Neural cell (in vitro differentiated cells): ENCODE measurements at regions not wholly inside any gene's neighbourhood (a gene's known extent, or its start where the extent isn't known, plus 50 kb on each side); places are given as distances from the start of the nearest gene placed in this dataset.

Source experiments
- H2AFZ ChIP-seq: fragments of 200-600, 300-800 bp; sonication (generic), shearing (Covaris generic); 2 replicates; pipeline ENCODE4 v1.6.0; 2014; ENCODE audit warnings: low read depth, mild to moderate bottlenecking, antibody characterized with exemption, low read length, moderate library complexity
- H3F3A ChIP-seq: fragments of 200-600 bp; shearing (Covaris generic); 2 replicates; pipeline ENCODE4 v1.6.1; 2016; ENCODE audit warnings: mild to moderate bottlenecking, moderate library complexity, mixed read lengths, antibody characterized with exemption, low read length; ENCODE audit not compliant: insufficient read depth, poor library complexity, severe bottlenecking
- H3K27ac ChIP-seq: fragments of 200-600, 300-800 bp; sonication (generic), shearing (Covaris generic); 2 replicates; pipeline ENCODE4 v1.5.1; 2014; ENCODE audit warnings: mild to moderate bottlenecking, low read length, moderate library complexity
- H3K27me3 ChIP-seq: fragments of 300-800, 200-600 bp; sonication (generic), shearing (Covaris generic); 2 replicates; pipeline ENCODE4 v1.6.0; 2014; ENCODE audit warnings: mild to moderate bottlenecking, low read depth, low read length, moderate library complexity; ENCODE audit not compliant: insufficient read depth
- H3K36me3 ChIP-seq: fragments of 300-800, 200-600 bp; sonication (generic), shearing (Covaris generic); 2 replicates; pipeline ENCODE4 v1.5.1; 2014; ENCODE audit warnings: mild to moderate bottlenecking, antibody characterized with exemption, low read length, moderate library complexity; ENCODE audit not compliant: insufficient read depth
- H3K4me2 ChIP-seq: fragments of 300-800, 200-600 bp; sonication (generic), shearing (Covaris generic); 2 replicates; pipeline ENCODE4 v1.6.0; 2014; ENCODE audit warnings: mild to moderate bottlenecking, low read length
- H3K4me3 ChIP-seq: fragments of 300-800, 200-600 bp; sonication (generic), shearing (Covaris generic); 2 replicates; pipeline ENCODE4 v1.5.1; 2014; ENCODE audit warnings: mild to moderate bottlenecking, low read length, moderate library complexity
- H3K79me2 ChIP-seq: fragments of 200-600 bp; shearing (Covaris generic); replicated peaks from 2 replicates; pipeline ENCODE4 v1.6.0; 2014; ENCODE audit warnings: mild to moderate bottlenecking, low read length, moderate library complexity; ENCODE audit not compliant: insufficient read depth
- H3K9ac ChIP-seq: fragments of 300-800, 200-600 bp; sonication (generic), shearing (Covaris generic); 2 replicates; pipeline ENCODE4 v1.6.1; 2016; ENCODE audit warnings: mild to moderate bottlenecking, low read length, mixed read lengths
- H3K9me2 ChIP-seq: fragments of 200-600 bp; shearing (Covaris generic); 2 replicates; pipeline ENCODE4 v1.6.1; 2016; ENCODE audit warnings: mild to moderate bottlenecking, low read length, mixed read lengths; ENCODE audit not compliant: insufficient read depth
- H3K9me3 ChIP-seq: fragments of 200-600, 300-800 bp; sonication (generic), shearing (Covaris generic); 2 replicates; pipeline ENCODE4 v1.6.1; 2016; ENCODE audit warnings: mild to moderate bottlenecking, mixed run types, low read length, moderate library complexity, mixed read lengths
- H4K20me1 ChIP-seq: fragments of 200-600 bp; shearing (Covaris generic); 2 replicates; pipeline ENCODE4 v1.6.1; 2016; ENCODE audit warnings: mild to moderate bottlenecking, mixed run types; ENCODE audit not compliant: insufficient read depth
- EP300 ChIP-seq: fragments of 450-650 bp; conservative IDR thresholded peaks from 2 replicates; pipeline ENCODE4 v1.6.1; 2014; ENCODE audit warnings: antibody characterized with exemption, mild to moderate bottlenecking, moderate library complexity; ENCODE audit not compliant: poor library complexity, severe bottlenecking
- EZH2 ChIP-seq: fragments of 200-600, 300-800 bp; shearing (Covaris generic), sonication (generic); IDR thresholded peaks from 2 replicates; pipeline ENCODE4 v1.6.1; 2014; ENCODE audit warnings: antibody characterized with exemption, low read length, borderline replicate concordance, mild to moderate bottlenecking; ENCODE audit not compliant: insufficient read depth, poor library complexity, severe bottlenecking
- MXI1 ChIP-seq: fragments of 450-650 bp; conservative IDR thresholded peaks from 2 replicates; pipeline ENCODE4 v1.6.1; 2014; ENCODE audit warnings: antibody characterized with exemption, mild to moderate bottlenecking; ENCODE audit not compliant: poor library complexity, severe bottlenecking
- POLR2AphosphoS5 ChIP-seq: IDR thresholded peaks from 2 replicates; pipeline ENCODE4 v1.6.1; 2012
- RAD21 ChIP-seq: fragments of 450-650 bp; conservative IDR thresholded peaks from 2 replicates; pipeline ENCODE4 v1.6.1; 2014; ENCODE audit warnings: antibody characterized with exemption, mild to moderate bottlenecking, moderate library complexity
- SMC3 ChIP-seq: fragments of 450-650 bp; conservative IDR thresholded peaks from 2 replicates; pipeline ENCODE4 v1.6.1; 2014; ENCODE audit warnings: antibody characterized with exemption, mild to moderate bottlenecking, moderate library complexity; ENCODE audit not compliant: poor library complexity
- TAF1 ChIP-seq: IDR thresholded peaks from 2 replicates; pipeline ENCODE4 v1.6.1; 2012; ENCODE audit warnings: low read depth
- TF ChIP-seq, protein P1 (sequence below): IDR thresholded peaks from 2 replicates; pipeline ENCODE4 v1.6.1; 2012; ENCODE audit warnings: borderline replicate concordance
- TF ChIP-seq, protein P2 (sequence below): fragments of 450-650 bp; IDR thresholded peaks from 2 replicates; pipeline ENCODE4 v1.5.1; 2014; ENCODE audit warnings: antibody characterized with exemption, mild to moderate bottlenecking, moderate library complexity; ENCODE audit not compliant: poor library complexity, severe bottlenecking

DNA sequence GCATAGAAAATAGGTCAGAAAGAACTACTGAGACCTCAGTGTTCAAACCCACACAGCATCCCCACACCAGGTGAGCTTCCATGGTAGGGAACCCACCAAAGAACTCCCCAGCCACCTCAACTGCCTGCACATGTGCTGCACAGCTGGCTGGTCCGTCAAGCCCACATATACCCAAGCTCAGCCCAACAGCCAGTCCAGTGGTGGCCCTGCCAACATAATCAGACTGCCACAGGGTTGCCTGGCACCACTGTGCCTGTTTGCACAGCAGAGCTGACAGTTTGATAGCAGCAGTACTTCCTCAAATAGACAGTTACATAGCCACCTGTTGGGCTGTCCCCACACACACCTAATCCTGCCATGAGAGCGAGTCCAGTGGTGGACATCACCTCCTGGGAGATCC, 283.3 kb upstream of the PRMT6 start:
- H3K4me3 ChIP-seq, result no peak overlapping the region

DNA sequence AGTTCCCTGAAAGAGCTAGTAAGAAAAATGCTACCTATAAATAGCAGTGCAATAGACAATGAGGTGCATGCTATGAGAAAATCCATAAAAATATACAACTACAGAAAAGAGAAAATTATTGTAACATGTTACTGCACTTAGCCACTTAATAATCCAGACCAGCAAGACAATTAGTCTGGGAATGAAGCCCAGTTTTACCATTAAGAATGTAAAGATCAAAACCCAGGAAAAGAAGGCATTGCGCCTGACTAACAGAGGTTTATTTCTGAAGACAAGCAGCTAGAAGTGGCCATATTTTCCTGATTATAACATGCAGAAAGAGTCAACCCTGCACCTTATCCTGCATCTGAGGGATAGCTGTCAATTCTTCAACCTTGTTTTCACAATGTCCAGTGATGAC, 276.4 kb upstream of the PRMT6 start:
- H3K27me3 ChIP-seq, result no peaks in the 10 kb centered on the region
- H3K9me2 ChIP-seq, result no peaks in the 10 kb centered on the region
- H3K4me2 ChIP-seq, result no peak overlapping the region
- H3F3A ChIP-seq, result no peaks in the 10 kb centered on the region
- TF ChIP-seq MXI1 (no peak), EP300 (no peak), EZH2 (no peak), TAF1 (no peak), POLR2AphosphoS5 (no peak), SMC3 (no peak), RAD21 (no peak)
- TF ChIP-seq, protein P1, sequence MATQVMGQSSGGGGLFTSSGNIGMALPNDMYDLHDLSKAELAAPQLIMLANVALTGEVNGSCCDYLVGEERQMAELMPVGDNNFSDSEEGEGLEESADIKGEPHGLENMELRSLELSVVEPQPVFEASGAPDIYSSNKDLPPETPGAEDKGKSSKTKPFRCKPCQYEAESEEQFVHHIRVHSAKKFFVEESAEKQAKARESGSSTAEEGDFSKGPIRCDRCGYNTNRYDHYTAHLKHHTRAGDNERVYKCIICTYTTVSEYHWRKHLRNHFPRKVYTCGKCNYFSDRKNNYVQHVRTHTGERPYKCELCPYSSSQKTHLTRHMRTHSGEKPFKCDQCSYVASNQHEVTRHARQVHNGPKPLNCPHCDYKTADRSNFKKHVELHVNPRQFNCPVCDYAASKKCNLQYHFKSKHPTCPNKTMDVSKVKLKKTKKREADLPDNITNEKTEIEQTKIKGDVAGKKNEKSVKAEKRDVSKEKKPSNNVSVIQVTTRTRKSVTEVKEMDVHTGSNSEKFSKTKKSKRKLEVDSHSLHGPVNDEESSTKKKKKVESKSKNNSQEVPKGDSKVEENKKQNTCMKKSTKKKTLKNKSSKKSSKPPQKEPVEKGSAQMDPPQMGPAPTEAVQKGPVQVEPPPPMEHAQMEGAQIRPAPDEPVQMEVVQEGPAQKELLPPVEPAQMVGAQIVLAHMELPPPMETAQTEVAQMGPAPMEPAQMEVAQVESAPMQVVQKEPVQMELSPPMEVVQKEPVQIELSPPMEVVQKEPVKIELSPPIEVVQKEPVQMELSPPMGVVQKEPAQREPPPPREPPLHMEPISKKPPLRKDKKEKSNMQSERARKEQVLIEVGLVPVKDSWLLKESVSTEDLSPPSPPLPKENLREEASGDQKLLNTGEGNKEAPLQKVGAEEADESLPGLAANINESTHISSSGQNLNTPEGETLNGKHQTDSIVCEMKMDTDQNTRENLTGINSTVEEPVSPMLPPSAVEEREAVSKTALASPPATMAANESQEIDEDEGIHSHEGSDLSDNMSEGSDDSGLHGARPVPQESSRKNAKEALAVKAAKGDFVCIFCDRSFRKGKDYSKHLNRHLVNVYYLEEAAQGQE, result no peak
- TF ChIP-seq, protein P2, sequence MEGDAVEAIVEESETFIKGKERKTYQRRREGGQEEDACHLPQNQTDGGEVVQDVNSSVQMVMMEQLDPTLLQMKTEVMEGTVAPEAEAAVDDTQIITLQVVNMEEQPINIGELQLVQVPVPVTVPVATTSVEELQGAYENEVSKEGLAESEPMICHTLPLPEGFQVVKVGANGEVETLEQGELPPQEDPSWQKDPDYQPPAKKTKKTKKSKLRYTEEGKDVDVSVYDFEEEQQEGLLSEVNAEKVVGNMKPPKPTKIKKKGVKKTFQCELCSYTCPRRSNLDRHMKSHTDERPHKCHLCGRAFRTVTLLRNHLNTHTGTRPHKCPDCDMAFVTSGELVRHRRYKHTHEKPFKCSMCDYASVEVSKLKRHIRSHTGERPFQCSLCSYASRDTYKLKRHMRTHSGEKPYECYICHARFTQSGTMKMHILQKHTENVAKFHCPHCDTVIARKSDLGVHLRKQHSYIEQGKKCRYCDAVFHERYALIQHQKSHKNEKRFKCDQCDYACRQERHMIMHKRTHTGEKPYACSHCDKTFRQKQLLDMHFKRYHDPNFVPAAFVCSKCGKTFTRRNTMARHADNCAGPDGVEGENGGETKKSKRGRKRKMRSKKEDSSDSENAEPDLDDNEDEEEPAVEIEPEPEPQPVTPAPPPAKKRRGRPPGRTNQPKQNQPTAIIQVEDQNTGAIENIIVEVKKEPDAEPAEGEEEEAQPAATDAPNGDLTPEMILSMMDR, result no peak
- no peaks in the 10 kb centered on the region for H3K36me3 ChIP-seq
- no peak overlapping the region for H3K4me3 ChIP-seq
- no peak overlapping the region for H3K9ac ChIP-seq
- no peaks in the 10 kb centered on the region for H3K79me2 ChIP-seq
- peaks cover 5% of the 10 kb centered on the region for H3K9me3 ChIP-seq
- no peaks in the 10 kb centered on the region for H4K20me1 ChIP-seq
- H2AFZ ChIP-seq, result no peak overlapping the region
- H3K27ac ChIP-seq, result no peak overlapping the region

More for the DNA sequence above, 283.3 kb upstream of the PRMT6 start:
- H2AFZ ChIP-seq, result no peak overlapping the region
- H3K36me3 ChIP-seq, result no peaks in the 10 kb centered on the region
- H3K79me2 ChIP-seq, result no peaks in the 10 kb centered on the region
- no peak overlapping the region for H3K4me2 ChIP-seq
- no peaks in the 10 kb centered on the region for H3K9me2 ChIP-seq
- no peaks in the 10 kb centered on the region for H4K20me1 ChIP-seq
- peaks cover 5% of the 10 kb centered on the region for H3K9me3 ChIP-seq
- no peak overlapping the region for H3K27ac ChIP-seq
- H3F3A ChIP-seq, result no peaks in the 10 kb centered on the region
- H3K27me3 ChIP-seq, result no peaks in the 10 kb centered on the region
- H3K9ac ChIP-seq, result no peak overlapping the region
- TF ChIP-seq TAF1 (no peak), RAD21 (no peak), EZH2 (no peak), EP300 (no peak), MXI1 (no peak), POLR2AphosphoS5 (no peak), SMC3 (no peak)
- TF ChIP-seq, protein P2, result no peak
